A549 (cell line): ENCODE measurements at regions not wholly inside any gene's neighbourhood (a gene's known extent, or its start where the extent isn't known, plus 50 kb on each side); places are given as distances from the start of the nearest gene placed in this dataset.
"Not testable (repeated sequence)": the region's sequence is repeated elsewhere in the genome, so short reads cannot be mapped to it uniquely, and the experiment has no call there.

Experiments used
- ATAC-seq, 2 experiments: fragments of 200-7000 bp in 1 of 2; fragments of >200 bp in 1 of 2; cut with Nextera tagmentation in 1 of 2; cut with Tn5 transposase in 1 of 2; 3 replicates each; pipeline versions ENCODE4 v1.8.0 to v1.9.1; 2018 to 2020; ENCODE audit warnings: mild to moderate bottlenecking in 1 of 2, moderate library complexity in 1 of 2
- CTCF ChIA-PET: fragments of 300-600 bp; sonication (Branson Sonifier 250); formaldehyde crosslinking; extraction: SDS; loops from one replicate; lab custom pipeline; 2021; ENCODE audit warnings: antibody characterized with exemption, inconsistent platforms; lab: Yijun Ruan, JAX
- POLR2A ChIA-PET: fragments of 350-600 bp; formaldehyde crosslinking; extraction: SDS; loops from one replicate; lab custom pipeline; 2021; ENCODE audit warnings: antibody characterized with exemption, inconsistent platforms; lab: Yijun Ruan, JAX
- DNase-seq, 2 experiments: peaks; one replicate each; pipeline versions ENCODE4 v3.0.0 to v3.0.0-alpha.2; 2011 to 2016; ENCODE audit warnings: low read depth in 1 of 2, low spot score in 1 of 2
- FAIRE-seq: peaks from 2 replicates; lab custom pipeline; 2011; peaks lifted over from hg19 to GRCh38; lab: Jason Lieb, UNC
- H3K27ac ChIP-seq, 2 experiments: fragments of >200 bp; sonication (Bioruptor Twin); formaldehyde crosslinking; 3 replicates each; pipeline ENCODE4 v1.5.1; 2016 to 2017
- H3K4me1 ChIP-seq: fragments of >200 bp; sonication (Bioruptor Twin); formaldehyde crosslinking; 3 replicates; pipeline ENCODE4 v1.6.1; 2016
- H3K4me2 ChIP-seq: fragments of >200 bp; sonication (Bioruptor Twin); formaldehyde crosslinking; 3 replicates; pipeline ENCODE4 v1.6.1; 2016
- H3K4me3 ChIP-seq: fragments of >200 bp; sonication (Bioruptor Twin); formaldehyde crosslinking; 3 replicates; pipeline ENCODE4 v1.5.1; 2016
- H3K9me3 ChIP-seq: fragments of >200 bp; sonication (Bioruptor Twin); formaldehyde crosslinking; 3 replicates; pipeline ENCODE4 v1.6.1; 2016
- CBX2 ChIP-seq: fragments of 200-600 bp; sonication (generic); IDR thresholded peaks from 2 replicates; pipeline ENCODE4 v1.6.1; 2016; ENCODE audit warnings: low read depth, mild to moderate bottlenecking, borderline replicate concordance
- CBX8 ChIP-seq: fragments of 200-600 bp; sonication (generic); IDR thresholded peaks from 2 replicates; pipeline ENCODE4 v1.6.1; 2016
- EP300 ChIP-seq, 2 experiments: fragments of >200 bp; sonication (Bioruptor Twin); formaldehyde crosslinking; IDR thresholded peaks; 2 replicates in 1 of 2; 3 replicates in 1 of 2; pipeline ENCODE4 v1.6.1; 2016 to 2017
- FOSB ChIP-seq: fragments of 250-450 bp; sonication (Bioruptor Pico); IDR thresholded peaks from 2 replicates; pipeline ENCODE4 v1.5.0; 2020; ENCODE audit warnings: mild to moderate bottlenecking, moderate library complexity
- HES2 ChIP-seq: fragments of >200 bp; sonication (Bioruptor Twin); formaldehyde crosslinking; IDR thresholded peaks from 2 replicates; pipeline ENCODE4 v1.6.1; 2016
- HOXA7 ChIP-seq: fragments of 250-450 bp; sonication (Bioruptor Pico); IDR thresholded peaks from 2 replicates; pipeline ENCODE4 v1.5.0; 2020; ENCODE audit warnings: mild to moderate bottlenecking, moderate library complexity
- HOXB13 ChIP-seq: fragments of 250-450 bp; sonication (Bioruptor Pico); IDR thresholded peaks from 2 replicates; pipeline ENCODE4 v1.5.0; 2020; ENCODE audit warnings: low read depth, mild to moderate bottlenecking, moderate library complexity
- JUN ChIP-seq, 2 experiments: fragments of >200 bp; sonication (Bioruptor Twin); formaldehyde crosslinking; IDR thresholded peaks; 2 replicates in 1 of 2; 3 replicates in 1 of 2; pipeline ENCODE4 v1.6.1; 2016 to 2017
- MAFK ChIP-seq: fragments of 450-650 bp; IDR thresholded peaks from 2 replicates; pipeline ENCODE4 v1.6.1; 2014; ENCODE audit not compliant: partially characterized antibody
- MYC ChIP-seq: IDR thresholded peaks from 2 replicates; pipeline ENCODE4 v1.6.1; 2012; ENCODE audit warnings: mild to moderate bottlenecking, inconsistent platforms, low read length, improper control_type of control experiment, borderline replicate concordance
- PBX3 ChIP-seq: IDR thresholded peaks from 2 replicates; pipeline ENCODE4 v1.6.1; 2012
- POLR2A ChIP-seq: IDR thresholded peaks from 2 replicates; pipeline ENCODE4 v1.6.1; 2012; ENCODE audit warnings: mild to moderate bottlenecking, low read length
- POLR2AphosphoS2 ChIP-seq: conservative IDR thresholded peaks from 2 replicates; pipeline ENCODE4 v1.6.1; 2012; ENCODE audit warnings: low read length, improper control_type of control experiment, inconsistent platforms
- RFX5 ChIP-seq: fragments of 450-650 bp; IDR thresholded peaks from 2 replicates; pipeline ENCODE4 v1.7.1; 2014; ENCODE audit warnings: antibody characterized with exemption, mild to moderate bottlenecking, moderate library complexity
- TP53 ChIP-seq: fragments of 250-450 bp; sonication (Bioruptor Pico); IDR thresholded peaks from 2 replicates; pipeline ENCODE4 v1.5.0; 2021; ENCODE audit warnings: mild to moderate bottlenecking, moderate library complexity
- ZC3H11A ChIP-seq: fragments of 450-650 bp; IDR thresholded peaks from 2 replicates; pipeline ENCODE4 v1.6.1; 2014; ENCODE audit warnings: antibody characterized with exemption, mild to moderate bottlenecking
- ZFP36 ChIP-seq: fragments of 450-650 bp; IDR thresholded peaks from 2 replicates; pipeline ENCODE4 v1.6.1; 2014; ENCODE audit warnings: borderline replicate concordance; ENCODE audit not compliant: partially characterized antibody
- WGBS: methylation state at CpG from one replicate; pipeline ENCODE4 v1.1.6; 2017; ENCODE audit errors: missing lambda C conversion rate; 5-methylcytosine and 5-hydroxymethylcytosine counted together

GRCh38 chr15:77907824-77908751 lies 169.4 kb downstream of the TBC1D2B start:
- ChIA-PET POLR2A (no interaction called here), CTCF (interaction anchor here (1.0 kb wide), 1 partner anchor 287 kb away, joined by 3 read pairs; no protein-coding TSS in a partner anchor)
- ATAC-seq (peak in 1 of 2 experiments; percentile 52; a peak in 3 of 6 replicates), FAIRE-seq (no peak), DNase-seq (no peak)
- no peaks in the 10 kb centered on the region for H3K9me3 ChIP-seq
- no peak for TF ChIP-seq FOSB
- 62% methylated on average over 23 of the region's 28 CpGs for WGBS
- H3K4me1 ChIP-seq = peaks cover 4% of the 10 kb centered on the region
- H3K27ac ChIP-seq = no peak overlapping the region
- no peak overlapping the region for H3K4me3 ChIP-seq
- H3K4me2 ChIP-seq = no peak overlapping the region

GRCh38 chr15:77906062-77906990 lies 171.2 kb downstream of the TBC1D2B start:
- H3K4me3 ChIP-seq, POLR2A ChIA-PET, H3K27ac ChIP-seq, DNase-seq, FAIRE-seq, ATAC-seq, H3K9me3 ChIP-seq, H3K4me2 ChIP-seq, H3K4me1 ChIP-seq: not testable (repeated sequence)
- 48% methylated on average over 14 of the region's 17 CpGs for WGBS
- CTCF ChIA-PET = interaction anchor here (0.8 to 2.5 kb wide), 3 partner anchors 36 to 206 kb away, joined by 3 to 9 read pairs (median 6); no protein-coding TSS in a partner anchor

GRCh38 chr15:77905301-77905920 lies 172.1 kb downstream of the TBC1D2B start:
- 68% methylated on average over 11 of the region's 13 CpGs for WGBS
- H3K4me1 ChIP-seq = peaks cover 4% of the 10 kb centered on the region
- POLR2A ChIA-PET = no interaction called here
- FAIRE-seq (no peak), ATAC-seq (no peak), DNase-seq (no peak)
- TF ChIP-seq PBX3 = no peak
- TF ChIP-seq RFX5 = no peak
- no peak for TF ChIP-seq EP300 (IDR thresholded peaks at IDR 0.05)
- no peak for TF ChIP-seq POLR2AphosphoS2
- TF ChIP-seq MAFK = no peak
- TF ChIP-seq HOXB13 = no peak
- TF ChIP-seq ZC3H11A = no peak
- no peak for TF ChIP-seq TP53
- TF ChIP-seq CBX8 = no peak
- TF ChIP-seq HOXA7 (CRISPR knock-in tag) = no peak
- TF ChIP-seq ZFP36 = no peak
- no peak for TF ChIP-seq MYC
- no peak for TF ChIP-seq HES2
- no peak for TF ChIP-seq JUN (IDR thresholded peaks at IDR 0.05)
- no peak for TF ChIP-seq CBX2
- no peak for TF ChIP-seq POLR2A
- H3K4me2 ChIP-seq = no peak overlapping the region
- CTCF ChIA-PET = interaction anchor here (0.5 to 2.5 kb wide), 11 partner anchors 9 to 783 kb away, joined by 3 to 9 read pairs (median 4); no protein-coding TSS in a partner anchor
- H3K9me3 ChIP-seq = no peaks in the 10 kb centered on the region
- no peak overlapping the region for H3K4me3 ChIP-seq
- H3K27ac ChIP-seq = no peak overlapping the region
